MM.1S (cell line): ENCODE measurements at regions not wholly inside any gene's neighbourhood (a gene's known extent, or its start where the extent isn't known, plus 50 kb on each side); places are given as distances from the start of the nearest gene placed in this dataset.

ENCODE experiments used
- CTCF ChIP-seq: fragments of 300-600 bp; sonication (generic); IDR thresholded peaks from 2 replicates; pipeline ENCODE4 v1.5.1; 2016; ENCODE audit warnings: antibody characterized with exemption, low read length, mixed read lengths
- EZH2 ChIP-seq: fragments of 300-600 bp; sonication (generic); optimal IDR thresholded peaks from 2 replicates; pipeline ENCODE3; 2017; ENCODE audit warnings: low read depth, mild to moderate bottlenecking, antibody characterized with exemption, low read length, mixed read lengths

- no peak for TF ChIP-seq CTCF
- TF ChIP-seq EZH2 = no peak
These were observed 192.8 kb downstream of the BANP start for GRCh38 chr16:88144028-88144511.
